Stimulated activated CD4-positive, alpha-beta T cell treated with anti-CD3 and anti-CD28 coated beads, Interleukin-15, amount 100 ng/mL, for 48 hours (primary cell): ENCODE measurements at regions not wholly inside any gene's neighbourhood (a gene's known extent, or its start where the extent isn't known, plus 50 kb on each side); places are given as distances from the start of the nearest gene placed in this dataset.

Experiments used
- DNase-seq, 2 donors: peaks; one replicate each; pipeline ENCODE4 v3.0.0-alpha.2; 2020; ENCODE audit warnings: low read depth in 2 of 2

DNA sequence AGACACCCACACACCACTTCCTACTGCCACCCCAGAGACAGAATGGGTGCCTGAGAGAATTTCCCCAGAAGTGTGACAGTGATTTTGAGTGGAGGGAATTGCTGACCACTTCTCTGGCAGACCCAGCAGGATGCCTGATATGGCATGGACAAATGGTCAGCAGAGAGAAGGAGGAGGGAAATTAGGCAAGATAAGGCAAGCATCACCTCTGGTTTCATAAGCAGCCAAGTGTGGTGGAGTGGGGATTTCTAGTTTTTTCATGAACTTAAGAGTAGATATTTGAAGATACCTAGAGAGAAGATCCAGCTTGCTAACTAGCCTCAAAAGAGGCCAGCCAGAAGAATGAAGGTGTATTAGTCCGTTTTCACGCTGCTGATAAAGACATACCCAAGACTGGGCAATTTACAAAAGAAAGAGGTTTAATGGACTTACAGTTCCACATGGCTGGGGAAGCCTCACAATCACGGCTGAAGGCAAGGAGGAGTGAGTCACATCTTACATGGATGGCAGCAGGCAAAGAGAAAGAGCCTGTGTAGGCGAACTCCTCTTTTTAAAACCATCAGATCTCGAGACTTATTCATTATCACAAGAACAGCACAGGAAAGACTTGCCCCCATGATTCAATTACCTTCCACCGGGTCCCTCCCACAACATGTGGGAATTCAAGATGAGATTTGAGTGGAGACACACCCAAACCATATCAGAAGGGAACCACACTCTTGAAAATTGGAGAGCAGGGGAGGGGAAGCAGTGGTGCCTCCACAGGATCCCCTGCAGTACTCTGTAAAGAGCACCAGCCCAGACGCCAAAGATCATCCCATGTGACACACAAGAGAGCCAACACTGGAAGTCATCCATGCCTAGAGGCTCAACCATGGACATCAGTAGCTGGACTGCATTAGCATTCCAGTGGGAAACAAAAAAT lies 64.2 kb downstream of the RBM43 start:
- DNase-seq, result no peak

DNA sequence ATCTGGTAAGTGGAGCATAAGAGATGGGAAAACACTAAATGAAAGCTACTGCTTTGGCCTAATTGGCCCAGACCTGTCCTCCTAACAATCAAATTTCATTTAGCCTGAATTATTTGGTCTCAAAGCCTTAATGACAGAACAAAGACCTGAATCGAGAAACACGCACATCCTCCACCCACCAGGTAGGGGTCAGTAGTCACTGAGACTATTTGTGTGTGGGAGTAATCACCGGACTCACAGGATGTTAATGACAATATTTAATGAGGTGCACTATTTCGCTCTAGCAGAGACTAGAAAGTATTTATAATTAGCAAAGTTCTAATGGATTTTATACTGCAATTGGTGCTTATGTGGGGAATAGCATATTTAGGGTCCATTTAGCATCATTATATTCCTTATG lies 68.1 kb downstream of the RBM43 start:
- DNase-seq, result no peak

- no peak for DNase-seq
Measured at GRCh38 chr2:151192681-151193080, 69.0 kb downstream of the RBM43 start.

- DNase-seq, result no peak
Measured at GRCh38 chr2:151191001-151191400, 70.7 kb downstream of the RBM43 start.

GRCh38 chr2:151189125-151189524 lies 72.5 kb downstream of the RBM43 start:
- no peak for DNase-seq

DNA sequence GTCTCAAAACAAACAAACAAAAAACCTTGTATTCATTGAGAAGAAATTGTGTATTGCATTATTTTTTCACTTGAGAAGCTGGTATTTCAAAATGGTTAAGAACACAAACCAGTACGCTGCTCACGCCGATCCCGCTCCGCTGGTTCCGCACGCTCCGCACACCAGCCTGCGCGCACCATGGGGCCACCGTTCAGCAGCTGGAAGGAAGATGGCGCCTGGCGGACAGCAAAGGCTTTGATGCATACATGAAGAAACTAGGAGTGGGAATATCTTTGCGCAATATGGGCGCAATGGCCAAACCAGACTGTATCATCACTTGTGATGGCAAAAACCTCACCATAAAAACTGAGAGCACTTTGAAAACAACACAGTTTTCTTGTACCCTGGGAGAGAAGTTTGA lies 75.7 kb downstream of the RBM43 start:
- DNase-seq, result no peak

GRCh38 chr2:151182899-151183809 lies 78.5 kb downstream of the RBM43 start:
- DNase-seq, result no peak

- no peak for DNase-seq
Measured at GRCh38 chr2:151182396-151182795, 79.3 kb downstream of the RBM43 start.

DNA sequence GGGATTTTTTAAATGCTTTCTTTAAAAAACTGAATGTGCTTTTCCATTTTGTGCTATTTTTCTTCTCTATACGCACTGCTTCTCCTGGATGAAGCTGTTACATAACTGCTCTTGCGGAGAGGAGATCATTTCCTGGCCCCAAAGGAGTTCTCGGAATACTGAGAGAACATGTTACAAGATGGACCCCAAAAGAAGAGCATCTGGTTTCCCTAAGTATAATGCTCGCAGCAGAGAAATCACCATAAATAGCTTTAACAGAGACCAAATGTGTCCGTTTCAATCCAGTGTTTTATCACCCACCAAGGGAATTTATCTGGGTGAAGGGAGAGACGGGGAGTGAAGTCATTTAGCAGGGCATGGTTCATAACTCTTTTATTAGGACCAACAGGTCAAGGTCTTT lies 80.1 kb downstream of the RBM43 start:
- DNase-seq, result no peak

GRCh38 chr2:151180123-151180522 lies 81.5 kb downstream of the RBM43 start:
- no peak for DNase-seq

GRCh38 chr2:151178207-151178606 lies 83.5 kb downstream of the RBM43 start:
- no peak for DNase-seq

DNA sequence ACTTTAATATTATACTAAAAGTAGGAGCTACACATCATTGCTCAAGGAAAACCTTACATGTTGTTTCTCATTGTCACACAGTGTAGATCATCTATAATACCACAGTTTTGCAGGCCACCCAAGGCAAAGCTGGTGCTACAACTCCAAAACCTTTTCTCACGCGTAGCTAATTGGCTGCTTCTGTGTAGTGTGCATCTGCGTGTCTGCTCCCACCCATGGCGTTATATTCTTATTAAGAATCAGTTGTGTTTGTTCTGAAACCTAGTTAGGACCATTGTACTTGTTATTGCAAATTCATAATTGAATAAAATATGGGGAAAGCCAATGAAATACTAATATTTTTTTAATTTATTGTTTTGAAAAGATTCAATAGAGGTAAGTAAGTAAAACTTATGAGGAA lies 83.9 kb downstream of the RBM43 start:
- DNase-seq, result no peak

GRCh38 chr2:151176661-151177060 lies 85.0 kb downstream of the RBM43 start:
- DNase-seq, result no peak

DNA sequence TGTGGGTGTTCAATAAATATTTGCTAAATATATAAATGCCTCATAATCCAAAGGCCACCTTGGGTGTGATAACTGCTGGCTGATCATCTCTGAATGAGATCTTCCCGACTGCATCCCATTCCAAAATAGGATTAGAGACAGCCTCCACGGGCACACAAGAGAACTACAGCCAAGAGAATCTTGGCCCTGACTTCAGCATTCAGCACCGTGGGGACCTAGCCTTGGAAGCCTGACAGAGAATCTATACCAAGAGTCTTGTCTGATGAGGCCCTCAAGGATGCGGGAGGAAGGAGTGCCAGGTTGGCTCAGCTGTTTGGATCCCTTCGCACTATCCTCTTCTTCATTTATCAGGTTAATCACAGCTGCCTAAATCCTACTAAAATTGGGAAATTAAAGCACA lies 85.8 kb downstream of the RBM43 start:
- DNase-seq, result no peak

DNA sequence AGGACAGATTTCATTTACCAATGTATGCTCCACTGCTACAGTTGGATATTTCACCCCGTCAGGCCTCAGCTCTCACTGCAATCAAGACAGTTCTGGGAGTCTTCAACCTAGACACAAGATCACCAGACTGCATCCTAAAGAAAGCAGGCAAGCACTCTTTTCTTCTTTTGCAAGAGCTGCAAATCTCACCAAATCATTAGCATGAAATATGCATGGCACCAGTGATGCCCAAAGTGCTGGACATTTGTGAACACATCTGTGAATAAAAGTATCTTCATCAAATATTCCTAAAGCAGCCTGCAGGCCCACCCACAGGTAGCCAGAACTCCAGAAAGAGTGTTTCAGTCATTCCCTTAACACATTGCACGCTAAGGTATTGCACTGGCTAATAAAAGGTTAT lies 87.5 kb downstream of the RBM43 start:
- no peak for DNase-seq

- no peak for DNase-seq
Measured at GRCh38 chr2:151171186-151171585, 90.5 kb downstream of the RBM43 start.

DNA sequence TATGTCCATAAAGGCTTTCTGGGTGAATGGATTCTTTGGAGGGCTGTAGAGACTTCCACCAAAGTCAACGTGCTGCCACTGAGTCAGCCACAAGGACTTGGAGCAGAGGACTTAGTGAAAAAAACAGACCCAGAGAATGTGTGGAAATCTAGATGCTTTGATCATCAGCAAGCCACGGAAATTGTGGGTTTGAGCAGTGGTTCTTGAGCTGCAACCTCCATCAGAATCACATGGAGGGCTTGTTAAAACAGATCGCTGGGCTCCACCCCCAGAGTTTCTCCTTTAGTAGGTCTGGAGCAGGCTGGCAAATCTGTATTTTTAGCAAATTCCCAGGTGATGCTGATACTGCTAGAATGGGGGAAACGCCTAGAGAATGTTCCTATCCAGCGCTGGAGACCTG lies 95.3 kb downstream of the RBM43 start:
- DNase-seq, result no peak

DNA sequence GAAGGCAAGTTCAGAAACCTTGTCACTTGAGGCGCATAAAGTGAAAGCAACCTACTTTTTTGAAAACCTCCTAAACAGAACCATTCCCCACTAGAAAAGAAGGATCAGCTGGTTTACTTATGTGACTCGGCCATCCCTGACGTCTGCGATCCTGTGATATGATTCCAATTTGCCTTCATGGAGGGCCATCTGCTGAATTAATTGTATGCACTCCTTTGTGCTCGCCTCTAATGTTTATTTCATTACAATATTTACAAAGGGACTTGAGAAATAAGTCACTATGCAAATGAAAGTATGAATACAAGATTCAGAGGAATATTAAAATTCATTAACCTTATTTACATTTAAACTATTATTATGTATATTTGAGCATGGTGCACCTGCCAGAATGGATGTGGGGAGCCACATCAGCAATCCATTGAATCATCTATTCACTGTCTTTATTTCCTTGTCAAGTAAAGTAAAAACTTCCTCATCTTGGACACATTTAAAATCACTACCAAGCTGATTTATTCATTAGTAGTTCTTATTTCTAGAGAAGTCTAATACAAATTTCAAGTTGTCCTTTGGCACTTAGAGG lies 96.5 kb downstream of the RBM43 start:
- no peak for DNase-seq

DNA sequence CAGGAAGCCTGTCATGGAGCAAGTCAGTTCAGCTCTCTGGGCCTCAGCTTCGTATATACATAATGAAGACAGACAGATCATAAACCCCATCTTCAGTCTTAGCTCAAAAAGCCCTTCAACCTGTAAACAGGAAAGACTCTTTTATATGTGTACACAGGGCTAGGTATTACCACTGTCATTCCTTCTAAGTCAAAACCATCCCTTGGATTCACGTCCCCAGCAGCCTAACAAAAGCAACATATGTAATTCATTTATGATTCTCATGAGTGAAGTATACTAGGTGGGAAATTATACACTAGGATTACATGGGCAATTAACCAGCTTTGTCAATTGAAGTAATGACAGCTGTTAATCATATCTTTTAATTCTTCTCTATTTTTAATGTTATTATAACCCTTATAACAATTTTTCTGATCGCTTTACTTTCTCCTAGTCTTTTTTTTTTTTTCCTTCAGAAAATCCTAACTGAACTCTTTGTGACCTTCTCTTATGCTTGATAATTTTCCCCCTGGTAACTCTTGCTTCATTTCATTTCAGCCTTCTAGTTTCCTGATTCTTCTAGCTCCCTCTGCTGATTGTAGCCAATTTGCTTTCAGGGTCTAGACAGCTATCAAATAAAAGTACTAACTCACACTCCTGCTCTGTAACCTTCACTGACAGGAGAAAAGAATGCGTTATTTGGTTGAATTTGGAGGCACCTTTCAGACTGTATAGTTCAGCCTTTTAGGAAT lies 99.7 kb downstream of the RBM43 start:
- DNase-seq, result no peak

DNA sequence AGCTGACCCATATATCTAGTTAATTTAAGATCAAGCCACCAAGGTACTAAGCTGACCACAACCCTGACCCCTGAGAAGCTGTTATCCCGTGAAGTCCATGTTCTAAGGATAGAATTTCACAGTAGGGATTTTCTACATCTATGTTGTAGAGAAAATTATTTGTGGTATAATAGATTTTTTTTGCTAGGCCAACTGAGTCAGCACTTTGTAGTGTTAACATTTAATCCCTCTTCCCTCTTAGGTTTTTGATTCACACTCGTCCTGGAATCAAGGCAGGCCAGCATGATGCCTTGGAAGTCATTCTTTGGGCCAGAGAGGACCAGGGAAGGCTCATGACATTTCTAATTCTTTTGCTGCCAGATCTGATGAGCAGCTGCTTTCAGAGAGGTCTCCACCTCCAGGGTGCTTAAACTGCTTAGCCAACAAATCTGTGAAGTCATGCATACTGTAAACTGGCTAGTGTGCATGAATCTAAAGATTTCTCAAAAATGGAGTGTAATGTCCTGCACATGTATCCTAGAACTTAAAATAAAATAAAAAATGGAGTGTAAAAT lies 102.5 kb downstream of the RBM43 start:
- DNase-seq, result no peak

GRCh38 chr2:151157000-151157735 lies 104.5 kb downstream of the RBM43 start:
- no peak for DNase-seq
